OCI-LY3 (cell line): ENCODE measurements at regions not wholly inside any gene's neighbourhood (a gene's known extent, or its start where the extent isn't known, plus 50 kb on each side); places are given as distances from the start of the nearest gene placed in this dataset.

ENCODE experiments used
- H2AFZ ChIP-seq: fragments of 200-600, 300-600 bp; shearing (Covaris generic); 2 replicates; pipeline ENCODE4 v1.6.0; 2014; ENCODE audit warnings: antibody characterized with exemption, low read depth, low read length
- H3K27ac ChIP-seq: fragments of 200-600, 300-600 bp; sonication (generic); 2 replicates; pipeline ENCODE4 v1.5.1; 2014; ENCODE audit warnings: mild to moderate bottlenecking, low read length, moderate library complexity, mixed read lengths
- H3K27me3 ChIP-seq: fragments of 200-600, 300-600 bp; sonication (generic); 2 replicates; pipeline ENCODE4 v1.6.1; 2014; ENCODE audit warnings: low read depth, low read length, mixed read lengths
- H3K36me3 ChIP-seq: fragments of 200-600, 300-600 bp; sonication (generic); replicated peaks from 2 replicates; pipeline ENCODE3; 2014; ENCODE audit warnings: low read depth, low read length, mixed read lengths
- H3K4me1 ChIP-seq: fragments of 300-600, 200-600 bp; sonication (generic); 2 replicates; pipeline ENCODE4 v1.6.1; 2014; ENCODE audit warnings: low read length, mixed read lengths
- H3K4me2 ChIP-seq: fragments of 200-600, 300-600 bp; sonication (generic); 2 replicates; pipeline ENCODE4 v1.6.1; 2014; ENCODE audit warnings: low read length, mixed read lengths
- H3K4me3 ChIP-seq: fragments of 300-600, 200-600 bp; sonication (generic); 2 replicates; pipeline ENCODE4 v1.5.1; 2014; ENCODE audit warnings: antibody characterized with exemption, mild to moderate bottlenecking, low read length, moderate library complexity
- H3K79me2 ChIP-seq: fragments of 300-600, 200-600 bp; shearing (Covaris generic); 2 replicates; pipeline ENCODE4 v1.6.1; 2014; ENCODE audit warnings: mild to moderate bottlenecking, low read length, mixed read lengths
- H3K9ac ChIP-seq: fragments of 300-600, 200-600 bp; shearing (Covaris generic); 2 replicates; pipeline ENCODE4 v1.6.0; 2014; ENCODE audit warnings: mild to moderate bottlenecking, low read length, moderate library complexity
- H3K9me3 ChIP-seq: fragments of 200-600, 300-600 bp; shearing (Covaris generic); 2 replicates; pipeline ENCODE4 v1.6.1; 2014; ENCODE audit warnings: low read length, mixed read lengths; ENCODE audit not compliant: insufficient read depth
- H4K20me1 ChIP-seq: fragments of 200-600, 300-600 bp; sonication (generic); 2 replicates; pipeline ENCODE4 v1.6.1; 2016; ENCODE audit warnings: low read length, mixed read lengths; ENCODE audit not compliant: insufficient read depth
- CTCF ChIP-seq: fragments of 200-600, 300-600 bp; sonication (generic); IDR thresholded peaks from 2 replicates; pipeline ENCODE4 v1.5.1; 2014; ENCODE audit warnings: antibody characterized with exemption, low read length, low read depth
- EZH2phosphoT487 ChIP-seq: fragments of 200-600 bp; shearing (Covaris generic); IDR thresholded peaks from 2 replicates; pipeline ENCODE4 v1.6.1; 2018; ENCODE audit warnings: antibody characterized with exemption, mixed run types, low read depth

GRCh38 chr10:111548084-111548726, 471.4 kb downstream of the ADRA2A start:
- H3K9ac ChIP-seq, result no peak overlapping the region
- H3K36me3 ChIP-seq, result no peaks in the 10 kb centered on the region
- no peak overlapping the region for H3K4me3 ChIP-seq
- H2AFZ ChIP-seq, result no peak overlapping the region
- no peak overlapping the region for H3K27ac ChIP-seq
- H3K79me2 ChIP-seq, result no peaks in the 10 kb centered on the region
- no peaks in the 10 kb centered on the region for H3K27me3 ChIP-seq
- H3K4me1 ChIP-seq, result no peaks in the 10 kb centered on the region
- no peak for TF ChIP-seq CTCF
- no peak for TF ChIP-seq EZH2phosphoT487
- no peaks in the 10 kb centered on the region for H3K9me3 ChIP-seq
- H4K20me1 ChIP-seq, result no peaks in the 10 kb centered on the region
- H3K4me2 ChIP-seq, result no peak overlapping the region

GRCh38 chr10:111551001-111551400, 474.2 kb downstream of the ADRA2A start:
- Histone ChIP-seq H3K79me2 (no peaks in the 10 kb centered on the region), H3K27me3 (no peaks in the 10 kb centered on the region), H3K4me1 (no peaks in the 10 kb centered on the region), H3K9me3 (no peaks in the 10 kb centered on the region), H3K27ac (no peak overlapping the region), H2AFZ (no peak overlapping the region), H3K36me3 (no peaks in the 10 kb centered on the region), H3K4me3 (no peak overlapping the region), H3K4me2 (no peak overlapping the region), H4K20me1 (no peaks in the 10 kb centered on the region), H3K9ac (no peak overlapping the region)
- TF ChIP-seq CTCF (no peak), EZH2phosphoT487 (no peak)

GRCh38 chr10:111556666-111557065, 479.8 kb downstream of the ADRA2A start:
- Histone ChIP-seq H3K9ac (no peak overlapping the region), H3K4me1 (no peaks in the 10 kb centered on the region), H3K4me3 (no peak overlapping the region), H3K27ac (no peak overlapping the region), H2AFZ (no peak overlapping the region), H3K4me2 (peak overlapping the region; percentile 7; the same call in 1 of the 2 replicates), H3K79me2 (no peaks in the 10 kb centered on the region), H3K9me3 (no peaks in the 10 kb centered on the region), H4K20me1 (no peaks in the 10 kb centered on the region), H3K27me3 (no peaks in the 10 kb centered on the region), H3K36me3 (no peaks in the 10 kb centered on the region)
- TF ChIP-seq EZH2phosphoT487, result no peak
- TF ChIP-seq CTCF, result no peak

- no peak for TF ChIP-seq CTCF
- no peak for TF ChIP-seq EZH2phosphoT487
- Histone ChIP-seq H4K20me1 (no peaks in the 10 kb centered on the region), H2AFZ (no peak overlapping the region), H3K4me2 (no peak overlapping the region), H3K79me2 (no peaks in the 10 kb centered on the region), H3K9ac (no peak overlapping the region), H3K4me3 (no peak overlapping the region), H3K36me3 (no peaks in the 10 kb centered on the region), H3K9me3 (no peaks in the 10 kb centered on the region), H3K4me1 (no peaks in the 10 kb centered on the region), H3K27ac (no peak overlapping the region), H3K27me3 (no peaks in the 10 kb centered on the region)
Measured at GRCh38 chr10:111558211-111558610, 481.4 kb downstream of the ADRA2A start.
